ENCODE measurements at regions not wholly inside any gene's neighbourhood (a gene's known extent, or its start where the extent isn't known, plus 50 kb on each side); places are given as distances from the start of the nearest gene placed in this dataset.

DNA sequence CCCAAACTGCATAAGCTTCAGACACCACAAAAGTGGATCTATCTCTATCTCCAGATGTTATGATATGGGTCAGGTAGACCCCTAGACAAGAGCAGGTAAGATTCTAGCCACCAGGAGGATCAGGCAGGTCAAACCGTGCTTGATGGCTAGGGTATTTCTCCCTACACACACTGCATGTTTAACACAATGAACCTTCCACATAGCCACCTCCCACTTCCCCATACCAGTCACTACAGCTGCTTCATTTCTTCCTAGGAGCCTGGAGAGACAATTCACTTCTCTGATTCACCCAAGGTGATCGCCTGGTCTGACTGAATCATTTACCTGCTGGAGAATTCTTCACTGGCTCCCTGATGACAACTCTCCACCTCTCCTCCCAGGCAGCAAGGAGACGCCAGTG lies 66.0 kb upstream of the MYCN start:
- Histone ChIP-seq H3K27ac (ENCODE audit: low read depth, low read length) (no peak overlapping the region), H3K4me3 (ENCODE audit: low read length in 3 of 3) (no peak overlapping the region), H3K4me1 (ENCODE audit: control insufficient read depth in 3 of 3, insufficient read depth in 3 of 3, low read length in 3 of 3) (no peaks in the 10 kb centered on the region), H3K36me3 (ENCODE audit: control insufficient read depth in 3 of 3, insufficient read depth in 3 of 3, low read length in 3 of 3) (no peaks in the 10 kb centered on the region), H3K27me3 (ENCODE audit: control insufficient read depth in 3 of 3, insufficient read depth in 3 of 3, low read length in 3 of 3) (no peaks in the 10 kb centered on the region), H3K9ac (ENCODE audit: low read depth in 1 of 3, low read length in 3 of 3) (no peak overlapping the region), H3K9me3 (ENCODE audit: control insufficient read depth in 3 of 3, low read length in 3 of 3) (no peaks in the 10 kb centered on the region)

DNA sequence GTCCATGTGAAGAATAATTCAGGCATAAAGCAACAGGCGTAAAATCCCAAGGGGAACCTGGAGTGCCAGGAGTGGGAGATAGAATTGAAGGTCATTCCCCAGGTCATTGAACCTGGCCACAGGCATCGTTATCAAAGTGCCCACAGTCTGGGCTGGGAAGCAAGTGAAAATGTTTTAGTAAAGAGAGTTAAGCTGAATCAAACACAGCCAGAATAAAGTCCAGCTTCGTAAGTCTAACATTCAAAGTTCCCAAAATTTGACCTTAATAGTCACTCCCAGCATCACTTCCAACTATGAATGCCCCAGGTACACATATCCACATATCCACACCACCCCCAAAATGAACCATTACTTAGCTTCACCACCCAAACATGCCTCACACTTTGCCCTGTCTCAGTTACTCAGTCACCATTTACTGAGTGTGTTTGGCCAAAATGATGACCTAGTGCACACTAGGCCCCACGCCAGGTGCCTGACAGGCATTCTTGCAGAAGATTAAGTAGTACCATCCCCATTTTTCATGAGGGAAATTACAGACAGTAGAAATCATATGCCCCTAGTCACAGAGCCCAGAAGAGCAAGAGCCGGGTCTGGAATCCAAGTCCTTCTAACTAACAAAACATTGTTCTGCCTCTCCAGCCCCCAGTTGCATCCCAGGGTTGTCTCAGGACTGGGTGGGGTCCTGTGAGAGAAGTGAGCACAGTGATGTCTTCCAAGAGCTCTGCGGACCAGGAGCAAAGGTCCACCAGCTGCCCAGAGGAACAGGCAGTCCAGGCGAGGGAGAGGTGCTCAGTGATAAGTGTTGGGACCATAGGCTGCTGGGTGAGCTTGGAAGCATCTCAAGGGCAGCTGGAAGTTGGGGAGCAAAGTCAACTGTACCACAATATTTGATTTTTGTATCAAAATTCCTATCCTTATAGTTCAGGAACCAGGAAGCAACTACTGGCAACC lies 65.2 kb upstream of the MYCN start:
- Histone ChIP-seq H3K27me3 (ENCODE audit: control insufficient read depth in 3 of 3, insufficient read depth in 3 of 3, low read length in 3 of 3) (no peaks in the 10 kb centered on the region), H3K9me3 (ENCODE audit: control insufficient read depth in 3 of 3, low read length in 3 of 3) (no peaks in the 10 kb centered on the region), H3K36me3 (ENCODE audit: control insufficient read depth in 3 of 3, insufficient read depth in 3 of 3, low read length in 3 of 3) (no peaks in the 10 kb centered on the region), H3K9ac (ENCODE audit: low read depth in 1 of 3, low read length in 3 of 3) (no peak overlapping the region), H3K4me1 (ENCODE audit: control insufficient read depth in 3 of 3, insufficient read depth in 3 of 3, low read length in 3 of 3) (no peaks in the 10 kb centered on the region), H3K4me3 (ENCODE audit: low read length in 3 of 3) (no peak overlapping the region), H3K27ac (ENCODE audit: low read depth, low read length) (no peak overlapping the region)

DNA sequence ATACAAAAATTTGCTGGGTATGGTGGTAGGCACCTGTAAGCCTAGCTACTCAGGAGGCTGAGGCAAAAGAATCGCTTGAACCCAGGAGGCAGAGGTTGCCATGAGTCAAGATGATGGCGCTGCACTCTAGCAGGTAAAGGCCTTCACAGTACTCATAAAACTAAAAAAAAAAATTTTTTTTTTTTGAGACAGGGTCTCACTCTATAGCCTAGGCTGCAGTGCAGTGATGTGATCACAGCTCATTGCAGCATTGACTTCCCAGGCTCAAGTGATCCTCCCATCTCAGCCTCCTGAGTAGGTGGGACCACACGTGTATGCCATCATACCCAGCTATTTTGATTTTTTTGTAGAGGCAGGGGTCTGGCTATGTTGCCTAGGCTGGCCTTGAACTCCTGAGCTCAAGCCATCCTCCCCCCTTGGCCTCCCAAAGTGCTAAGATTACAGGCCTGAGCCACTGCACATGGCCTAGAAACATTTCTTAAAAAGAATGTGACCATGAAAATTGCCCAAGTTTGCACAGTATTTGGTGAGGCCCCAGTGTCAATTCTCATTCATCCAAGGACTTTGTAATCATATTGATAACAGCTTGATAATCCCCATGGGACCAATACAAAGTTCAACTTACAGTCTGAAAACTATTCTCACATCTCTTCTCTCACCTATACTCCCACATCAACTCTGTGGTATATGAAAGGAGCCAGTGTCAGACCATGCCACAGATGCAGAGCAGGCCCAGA lies 64.2 kb upstream of the MYCN start:
- Histone ChIP-seq H3K36me3 (ENCODE audit: control insufficient read depth in 3 of 3, insufficient read depth in 3 of 3, low read length in 3 of 3) (no peaks in the 10 kb centered on the region), H3K9me3 (ENCODE audit: control insufficient read depth in 3 of 3, low read length in 3 of 3) (no peaks in the 10 kb centered on the region), H3K27me3 (ENCODE audit: control insufficient read depth in 3 of 3, insufficient read depth in 3 of 3, low read length in 3 of 3) (no peaks in the 10 kb centered on the region), H3K9ac (ENCODE audit: low read depth in 1 of 3, low read length in 3 of 3) (no peak overlapping the region), H3K4me1 (ENCODE audit: control insufficient read depth in 3 of 3, insufficient read depth in 3 of 3, low read length in 3 of 3) (no peaks in the 10 kb centered on the region), H3K4me3 (ENCODE audit: low read length in 3 of 3) (no peak overlapping the region), H3K27ac (ENCODE audit: low read depth, low read length) (no peak overlapping the region)

DNA sequence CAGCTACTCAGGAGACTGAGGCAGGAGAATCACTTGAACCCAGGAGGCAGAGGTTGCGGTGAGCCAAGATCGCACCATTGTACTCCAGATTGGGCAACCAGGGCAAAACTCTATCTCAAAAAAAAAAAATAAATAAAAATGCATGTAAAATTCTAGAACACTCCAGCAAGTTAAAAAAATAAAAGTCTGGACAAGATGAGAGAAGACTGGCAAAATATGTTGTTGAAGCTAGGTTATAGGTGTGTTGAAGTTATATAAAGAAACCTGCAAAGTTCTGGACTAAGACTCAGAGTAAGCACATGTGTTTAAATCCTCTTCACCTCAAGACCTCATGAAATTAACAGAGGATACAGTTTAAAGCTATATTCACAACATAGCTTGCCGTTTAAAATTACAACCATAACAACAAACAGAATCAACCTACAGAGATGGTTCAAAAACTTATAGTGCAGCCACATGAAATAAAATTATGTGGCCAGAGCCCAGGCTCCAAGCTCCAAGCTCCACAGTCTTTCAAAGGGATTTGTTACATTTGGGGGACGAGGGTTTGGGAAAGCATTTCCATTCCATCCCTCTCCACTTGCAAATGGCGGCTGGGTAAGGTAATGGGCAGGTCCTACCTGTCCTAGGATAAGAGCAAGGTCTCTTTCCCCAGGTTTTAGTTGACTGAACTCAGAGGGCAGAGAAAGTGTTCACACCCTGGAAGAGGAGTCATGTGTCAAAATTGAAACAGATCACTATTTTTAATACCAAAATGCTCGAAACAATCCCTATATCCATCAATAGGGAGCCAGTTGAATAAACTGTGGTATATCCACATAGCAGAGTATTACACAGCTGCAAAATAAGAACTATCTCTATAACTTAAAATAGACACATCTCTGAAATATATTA lies 59.9 kb upstream of the MYCN start:
- Histone ChIP-seq H3K9ac (ENCODE audit: low read depth in 1 of 3, low read length in 3 of 3) (no peak overlapping the region), H3K36me3 (ENCODE audit: control insufficient read depth in 3 of 3, insufficient read depth in 3 of 3, low read length in 3 of 3) (no peaks in the 10 kb centered on the region), H3K9me3 (ENCODE audit: control insufficient read depth in 3 of 3, low read length in 3 of 3) (no peaks in the 10 kb centered on the region), H3K4me1 (ENCODE audit: control insufficient read depth in 3 of 3, insufficient read depth in 3 of 3, low read length in 3 of 3) (no peaks in the 10 kb centered on the region), H3K4me3 (ENCODE audit: low read length in 3 of 3) (no peak overlapping the region), H3K27ac (ENCODE audit: low read depth, low read length) (no peak overlapping the region), H3K27me3 (ENCODE audit: control insufficient read depth in 3 of 3, insufficient read depth in 3 of 3, low read length in 3 of 3) (no peaks in the 10 kb centered on the region)

DNA sequence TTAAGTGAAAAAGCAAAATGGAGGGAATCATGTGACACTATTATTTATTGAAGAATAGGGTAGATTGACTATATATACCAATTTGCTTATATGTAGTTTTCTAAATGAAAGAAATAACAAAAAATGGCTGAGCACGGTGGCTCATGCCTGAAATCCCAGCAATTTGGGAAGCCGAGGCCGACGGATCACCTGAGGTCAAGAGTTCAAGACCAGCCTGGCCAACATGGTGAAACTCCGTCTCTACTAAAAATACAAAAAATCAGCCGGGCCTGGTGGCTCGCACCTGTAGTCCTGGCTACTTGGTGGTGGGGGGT lies 59.3 kb upstream of the MYCN start:
- Histone ChIP-seq H3K4me1 (ENCODE audit: control insufficient read depth in 3 of 3, insufficient read depth in 3 of 3, low read length in 3 of 3) (no peaks in the 10 kb centered on the region), H3K9ac (ENCODE audit: low read depth in 1 of 3, low read length in 3 of 3) (no peak overlapping the region), H3K9me3 (ENCODE audit: control insufficient read depth in 3 of 3, low read length in 3 of 3) (no peaks in the 10 kb centered on the region), H3K27me3 (ENCODE audit: control insufficient read depth in 3 of 3, insufficient read depth in 3 of 3, low read length in 3 of 3) (no peaks in the 10 kb centered on the region), H3K4me3 (ENCODE audit: low read length in 3 of 3) (no peak overlapping the region), H3K36me3 (ENCODE audit: control insufficient read depth in 3 of 3, insufficient read depth in 3 of 3, low read length in 3 of 3) (no peaks in the 10 kb centered on the region), H3K27ac (ENCODE audit: low read depth, low read length) (no peak overlapping the region)

DNA sequence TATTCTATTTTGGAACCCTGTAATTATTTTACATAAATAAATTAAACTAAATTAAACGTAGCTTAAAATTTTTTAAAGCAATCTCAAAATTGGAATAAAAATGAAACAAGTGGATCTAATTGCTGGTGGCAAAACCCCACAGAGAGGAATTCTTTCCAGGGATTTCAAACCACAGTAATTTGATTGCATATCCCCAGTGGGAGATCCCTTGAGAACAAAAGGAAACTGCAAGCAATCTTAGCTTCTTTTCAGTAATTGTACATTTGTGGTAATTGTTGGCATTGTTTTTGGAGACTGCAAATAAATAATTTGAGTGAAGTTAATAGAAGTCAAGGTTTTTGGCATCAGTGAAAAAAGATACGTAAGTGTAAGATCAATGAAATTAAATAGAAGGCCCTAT lies 58.7 kb upstream of the MYCN start:
- no peaks in the 10 kb centered on the region for H3K27me3 ChIP-seq (ENCODE audit: control insufficient read depth in 3 of 3, insufficient read depth in 3 of 3, low read length in 3 of 3)
- H3K36me3 ChIP-seq (ENCODE audit: control insufficient read depth in 3 of 3, insufficient read depth in 3 of 3, low read length in 3 of 3): no peaks in the 10 kb centered on the region
- no peaks in the 10 kb centered on the region for H3K4me1 ChIP-seq (ENCODE audit: control insufficient read depth in 3 of 3, insufficient read depth in 3 of 3, low read length in 3 of 3)
- no peaks in the 10 kb centered on the region for H3K9me3 ChIP-seq (ENCODE audit: control insufficient read depth in 3 of 3, low read length in 3 of 3)
- no peak overlapping the region for H3K9ac ChIP-seq (ENCODE audit: low read depth in 1 of 3, low read length in 3 of 3)
- H3K4me3 ChIP-seq (ENCODE audit: low read length in 3 of 3): no peak overlapping the region
- H3K27ac ChIP-seq (ENCODE audit: low read depth, low read length): no peak overlapping the region

DNA sequence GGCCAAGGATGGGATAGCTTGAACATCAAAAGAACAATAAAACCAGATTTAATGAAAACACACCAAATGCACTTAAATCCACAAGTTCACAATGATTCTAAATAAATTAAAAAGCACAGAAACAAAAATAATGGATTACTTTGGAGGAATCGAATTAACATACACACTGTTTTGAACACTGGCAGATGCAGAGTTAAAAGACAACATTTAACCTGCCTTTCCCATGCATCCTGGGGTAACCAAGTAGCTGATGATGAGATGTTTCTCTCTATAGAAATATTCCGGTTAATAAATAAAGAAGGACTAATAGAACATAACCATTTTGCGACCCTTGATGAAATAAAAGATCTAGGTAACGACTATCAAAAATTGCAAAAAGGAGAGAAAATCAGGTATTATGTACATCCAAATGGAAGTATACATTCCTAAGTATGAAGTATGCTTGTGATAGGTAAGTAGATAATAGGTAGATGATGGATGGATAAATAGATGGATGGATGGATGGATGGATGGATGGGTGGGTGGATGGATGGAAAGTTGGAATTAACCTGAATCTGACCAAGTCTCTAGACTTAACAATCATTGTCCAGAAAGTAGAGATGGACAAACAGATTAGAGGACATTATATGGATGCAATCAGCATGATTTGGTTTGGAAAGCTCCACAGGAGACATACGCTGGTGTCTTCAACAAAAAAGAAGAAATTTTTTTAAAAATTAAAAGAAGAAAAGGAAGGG lies 57.4 kb upstream of the MYCN start:
- Histone ChIP-seq H3K27ac (ENCODE audit: low read depth, low read length) (no peak overlapping the region), H3K4me3 (ENCODE audit: low read length in 3 of 3) (no peak overlapping the region), H3K27me3 (ENCODE audit: control insufficient read depth in 3 of 3, insufficient read depth in 3 of 3, low read length in 3 of 3) (no peaks in the 10 kb centered on the region), H3K9ac (ENCODE audit: low read depth in 1 of 3, low read length in 3 of 3) (no peak overlapping the region), H3K9me3 (ENCODE audit: control insufficient read depth in 3 of 3, low read length in 3 of 3) (no peaks in the 10 kb centered on the region), H3K4me1 (ENCODE audit: control insufficient read depth in 3 of 3, insufficient read depth in 3 of 3, low read length in 3 of 3) (no peaks in the 10 kb centered on the region), H3K36me3 (ENCODE audit: control insufficient read depth in 3 of 3, insufficient read depth in 3 of 3, low read length in 3 of 3) (no peaks in the 10 kb centered on the region)

DNA sequence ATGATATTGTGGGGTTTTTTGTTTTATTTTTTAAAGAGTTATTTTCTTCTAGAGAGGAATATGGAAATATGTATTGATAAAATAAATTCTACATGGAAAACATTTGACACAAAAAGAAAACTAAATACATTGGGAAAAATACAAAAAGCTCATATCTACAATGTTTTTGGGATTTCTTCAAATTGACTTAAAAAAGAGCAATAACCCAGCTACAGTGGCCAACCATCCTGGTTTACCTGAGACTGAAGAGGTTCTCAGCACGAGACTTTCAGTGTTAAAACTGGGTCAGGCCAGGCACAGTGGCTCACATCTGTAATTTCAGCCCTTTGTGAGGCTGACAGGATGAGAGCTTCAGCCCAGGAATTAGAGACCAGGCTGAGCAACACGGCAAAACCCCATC lies 56.7 kb upstream of the MYCN start:
- Histone ChIP-seq H3K4me3 (ENCODE audit: low read length in 3 of 3) (no peak overlapping the region), H3K27ac (ENCODE audit: low read depth, low read length) (no peak overlapping the region), H3K9me3 (ENCODE audit: control insufficient read depth in 3 of 3, low read length in 3 of 3) (no peaks in the 10 kb centered on the region), H3K27me3 (ENCODE audit: control insufficient read depth in 3 of 3, insufficient read depth in 3 of 3, low read length in 3 of 3) (no peaks in the 10 kb centered on the region), H3K36me3 (ENCODE audit: control insufficient read depth in 3 of 3, insufficient read depth in 3 of 3, low read length in 3 of 3) (no peaks in the 10 kb centered on the region), H3K9ac (ENCODE audit: low read depth in 1 of 3, low read length in 3 of 3) (no peak overlapping the region), H3K4me1 (ENCODE audit: control insufficient read depth in 3 of 3, insufficient read depth in 3 of 3, low read length in 3 of 3) (no peaks in the 10 kb centered on the region)

DNA sequence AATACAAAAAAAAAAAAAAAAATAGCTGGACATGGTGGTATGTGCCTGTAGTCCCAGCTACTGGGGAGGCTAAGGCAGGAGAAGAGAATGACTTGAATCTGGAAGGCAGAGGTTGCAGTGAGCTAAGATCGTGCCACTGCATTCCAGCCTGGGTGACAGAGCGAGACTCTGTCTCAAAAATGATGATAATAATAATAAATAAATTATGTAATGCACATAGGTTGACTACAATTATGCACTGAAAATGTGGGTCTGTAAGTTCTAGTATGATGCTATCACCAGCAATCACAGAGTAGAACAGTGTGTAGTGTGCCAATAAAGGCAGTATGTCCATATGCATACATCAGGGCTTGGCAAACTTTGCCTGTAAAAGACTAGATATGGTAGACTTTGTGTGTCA lies 55.6 kb upstream of the MYCN start:
- H3K9ac ChIP-seq (ENCODE audit: low read depth in 1 of 3, low read length in 3 of 3): no peak overlapping the region
- H3K4me1 ChIP-seq (ENCODE audit: control insufficient read depth in 3 of 3, insufficient read depth in 3 of 3, low read length in 3 of 3): no peaks in the 10 kb centered on the region
- H3K27me3 ChIP-seq (ENCODE audit: control insufficient read depth in 3 of 3, insufficient read depth in 3 of 3, low read length in 3 of 3): peaks cover 0 to 3% (median 2%) of the 10 kb centered on the region in 3 donors
- H3K36me3 ChIP-seq (ENCODE audit: control insufficient read depth in 3 of 3, insufficient read depth in 3 of 3, low read length in 3 of 3): no peaks in the 10 kb centered on the region
- no peak overlapping the region for H3K27ac ChIP-seq (ENCODE audit: low read depth, low read length)
- H3K4me3 ChIP-seq (ENCODE audit: low read length in 3 of 3): no peak overlapping the region
- H3K9me3 ChIP-seq (ENCODE audit: control insufficient read depth in 3 of 3, low read length in 3 of 3): no peaks in the 10 kb centered on the region
